ENCODE measurements at regions not wholly inside any gene's neighbourhood (a gene's known extent, or its start where the extent isn't known, plus 50 kb on each side); places are given as distances from the start of the nearest gene placed in this dataset.

GRCh38 chr11:115080923-115081680 is 402.8 kb downstream of the NXPE2 start:
- DNase-seq (ENCODE audit: low read depth) = no peak

DNA sequence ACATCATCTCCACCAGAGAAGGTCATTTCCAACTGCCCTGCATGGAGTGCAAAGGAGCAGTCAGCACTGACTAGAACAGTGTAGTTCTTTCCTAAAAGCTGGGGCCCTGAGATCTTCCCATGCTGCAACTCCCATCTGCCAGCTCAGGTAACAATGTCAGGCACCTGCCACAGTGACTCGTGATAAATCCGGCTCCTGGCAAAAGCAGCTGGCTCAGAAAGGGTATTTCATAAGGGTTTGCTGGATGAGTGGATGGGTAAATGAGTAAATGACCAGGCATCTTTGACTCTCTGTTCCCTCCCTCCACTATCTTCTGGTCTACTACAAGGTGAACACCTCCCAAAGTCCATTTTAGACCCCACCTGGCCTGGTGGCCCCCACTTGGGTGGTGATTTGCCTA is 403.6 kb downstream of the NXPE2 start:
- DNase-seq (ENCODE audit: low read depth) = no peak

- DNase-seq (ENCODE audit: low read depth) = no peak
Observed at GRCh38 chr11:115083144-115083806, 404.9 kb downstream of the NXPE2 start.

DNA sequence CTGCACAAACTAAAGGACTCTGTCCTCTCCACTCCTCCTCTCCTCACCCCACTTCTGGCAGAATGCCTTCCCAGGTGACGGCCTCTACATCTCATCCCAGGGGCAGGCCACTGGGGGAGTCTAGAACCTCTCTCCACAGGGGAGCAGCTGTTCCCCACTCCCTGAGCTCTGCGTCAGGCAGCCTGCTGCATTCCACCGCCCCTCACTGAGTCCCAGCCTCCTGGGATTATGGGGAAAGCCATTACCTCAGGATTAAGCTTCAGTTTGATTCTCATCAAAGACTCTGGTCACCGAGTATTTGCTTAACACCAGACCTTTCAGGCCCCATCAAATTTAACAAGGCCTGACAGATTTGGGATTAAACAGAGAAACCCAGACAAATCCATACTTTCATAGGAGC is 405.9 kb downstream of the NXPE2 start:
- no peak for DNase-seq (ENCODE audit: low read depth)

- DNase-seq (ENCODE audit: low read depth) = no peak
Observed at GRCh38 chr11:115085461-115086210, 407.3 kb downstream of the NXPE2 start.

- DNase-seq (ENCODE audit: low read depth) = no peak
Observed at GRCh38 chr11:115087791-115088190, 409.5 kb downstream of the NXPE2 start.

DNA sequence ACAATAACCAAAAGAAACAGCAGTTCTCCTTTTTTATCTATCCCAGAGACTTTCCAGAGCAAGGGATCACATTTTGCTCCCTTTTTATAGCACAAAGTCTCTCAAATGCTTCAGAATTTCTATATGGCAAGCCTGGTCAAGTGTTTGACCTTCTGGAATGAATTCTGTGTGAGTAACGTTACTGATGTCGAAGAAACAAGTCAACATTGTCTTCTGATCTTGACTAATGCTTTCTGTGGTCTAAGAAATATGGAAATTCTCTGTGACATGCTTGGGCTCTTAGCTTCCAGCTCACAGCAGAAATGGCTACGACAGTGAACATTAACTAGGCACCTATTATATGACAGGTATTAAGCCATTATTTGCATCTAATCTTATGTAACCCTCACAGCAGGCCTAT is 411.7 kb downstream of the CADM1 start:
- DNase-seq (ENCODE audit: low read depth) = no peak

GRCh38 chr11:115097796-115098408 is 406.3 kb downstream of the CADM1 start:
- DNase-seq (ENCODE audit: low read depth) = no peak

DNA sequence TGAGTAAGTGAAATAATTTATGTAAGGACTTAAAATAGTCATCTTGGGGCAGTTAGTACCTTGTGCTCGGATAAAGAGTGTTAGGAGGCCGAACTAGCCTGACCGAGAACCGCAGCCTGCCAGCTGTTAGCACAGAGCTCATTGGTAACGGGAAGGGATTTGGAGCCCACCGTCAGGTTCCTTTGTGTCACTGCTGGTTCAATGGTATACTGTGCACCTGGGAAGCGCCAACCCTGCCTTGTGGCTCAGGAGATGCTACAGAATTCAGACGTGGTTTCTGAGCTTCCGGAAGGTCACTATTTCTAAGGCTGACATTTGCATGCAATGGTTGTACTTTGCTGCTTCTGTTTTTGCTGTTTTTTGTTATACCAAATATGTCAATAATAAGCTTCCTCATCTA is 403.5 kb downstream of the CADM1 start:
- DNase-seq (ENCODE audit: low read depth) = no peak

- DNase-seq (ENCODE audit: low read depth) = no peak
Observed at GRCh38 chr11:115103921-115104320, 400.3 kb downstream of the CADM1 start.

DNA sequence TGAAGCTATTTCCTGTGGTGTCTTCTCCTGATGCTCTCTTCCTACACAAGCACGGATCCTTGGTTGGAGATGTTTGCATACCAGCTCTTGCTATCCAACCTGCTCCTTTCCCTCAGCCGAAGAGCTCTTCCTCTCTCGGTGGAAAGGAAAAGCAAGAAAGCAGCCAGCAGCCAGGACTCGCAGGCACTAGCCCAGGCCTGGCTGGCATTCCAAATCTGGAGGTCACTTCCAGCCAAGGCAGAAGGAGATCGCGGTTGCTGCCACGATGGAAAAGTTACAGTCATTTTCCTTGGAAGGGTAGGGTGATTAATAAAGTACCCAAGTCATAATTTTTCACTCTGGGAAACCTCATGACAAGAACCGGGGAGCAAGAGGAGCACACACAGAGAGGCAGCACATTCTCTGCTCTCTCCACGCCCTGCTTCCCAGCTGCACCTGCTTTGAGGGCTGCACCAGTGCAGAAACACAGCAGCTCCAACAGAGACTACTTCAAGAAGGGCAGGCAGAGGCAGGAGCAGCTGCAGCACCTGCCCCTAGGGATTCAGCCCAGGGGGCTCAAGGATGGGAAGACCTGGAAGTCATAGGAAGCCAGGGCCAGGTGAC is 399.3 kb downstream of the CADM1 start:
- DNase-seq (ENCODE audit: low read depth) = no peak

DNA sequence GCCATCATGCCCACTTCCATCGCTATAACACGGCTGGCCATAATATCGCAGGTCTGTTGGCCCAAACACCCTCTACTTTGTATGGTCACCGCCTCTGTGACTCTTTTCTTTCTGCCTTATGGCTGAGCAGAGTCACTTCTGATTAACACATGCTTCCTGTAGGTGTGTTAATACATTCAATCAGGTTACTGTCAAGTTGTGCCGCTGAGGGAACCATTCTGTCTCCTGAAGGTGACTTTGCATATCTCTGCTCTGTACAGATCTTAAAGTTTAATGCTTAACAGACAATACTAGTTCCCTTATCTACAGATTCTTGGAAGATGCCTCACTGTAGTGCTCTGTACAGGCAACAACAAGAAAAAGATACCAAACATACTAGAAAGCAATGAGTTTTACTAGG is 393.1 kb downstream of the CADM1 start:
- DNase-seq (ENCODE audit: low read depth) = no peak

- DNase-seq (ENCODE audit: low read depth) = no peak
Observed at GRCh38 chr11:115112754-115113153, 391.5 kb downstream of the CADM1 start.

DNA sequence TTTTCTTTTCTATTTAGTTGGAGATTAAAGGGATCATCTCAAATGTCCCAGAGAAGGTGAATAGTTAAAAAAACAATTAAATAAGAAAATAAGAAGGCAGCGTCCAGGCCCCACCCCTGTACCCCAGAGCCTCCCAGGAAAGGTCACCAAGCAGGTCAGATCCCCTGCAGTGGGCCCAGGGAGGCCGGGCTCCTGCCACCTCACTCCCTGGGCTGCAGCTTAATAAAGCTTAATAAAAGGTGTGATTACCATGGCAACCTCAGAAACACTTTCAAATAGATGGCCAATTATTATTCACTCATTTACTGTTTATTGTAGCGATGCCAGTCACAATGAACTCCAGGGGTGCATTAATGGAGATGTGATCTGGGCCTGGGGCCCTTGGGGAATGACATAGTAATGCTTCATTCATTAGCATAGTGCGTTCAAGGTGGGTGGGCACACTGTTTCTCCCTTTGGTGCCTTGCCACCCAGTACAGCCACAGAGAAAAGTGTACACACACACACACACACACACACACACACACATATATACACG is 386.2 kb downstream of the CADM1 start:
- DNase-seq (ENCODE audit: low read depth) = no peak

DNA sequence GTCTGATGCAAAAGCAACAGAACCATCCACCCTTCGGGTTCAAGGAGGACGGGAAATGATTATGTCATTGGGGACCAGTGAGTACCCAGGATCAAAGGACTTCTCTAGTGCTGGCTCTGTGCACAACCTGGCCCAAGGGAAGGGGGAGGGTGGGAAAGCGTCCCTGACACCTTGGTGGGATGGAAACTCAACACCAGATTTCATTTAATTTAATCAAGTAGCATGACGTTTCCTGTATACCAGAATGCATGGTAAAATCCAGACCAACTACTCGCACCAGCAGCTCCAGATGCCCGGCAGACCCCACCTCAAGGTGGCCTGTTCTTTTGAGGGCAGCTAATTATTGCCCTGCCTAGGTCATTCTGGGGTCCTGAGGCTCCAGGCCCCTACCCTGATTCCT is 385.1 kb downstream of the CADM1 start:
- DNase-seq (ENCODE audit: low read depth) = no peak
